Transverse colon (tissue), 4 donors: ENCODE measurements at regions not wholly inside any gene's neighbourhood (a gene's known extent, or its start where the extent isn't known, plus 50 kb on each side); places are given as distances from the start of the nearest gene placed in this dataset.

Experiments
- DNase-seq: peaks from one replicate; pipeline ENCODE4 v3.0.0-alpha.2; 2019
- H3K27ac ChIP-seq, 4 donors: fragments of 200-600 bp; sonication (generic); 2 replicates each; pipeline ENCODE4 v1.5.1; 2016 to 2018; ENCODE audit warnings: inconsistent platforms in 4 of 4
- H3K27me3 ChIP-seq: fragments of 200-600 bp; sonication (generic); 2 replicates; pipeline ENCODE4 v1.5.1; 2017; ENCODE audit warnings: inconsistent platforms
- H3K36me3 ChIP-seq, 4 donors: fragments of 200-600 bp; sonication (generic); 2 replicates each; pipeline ENCODE4 v1.5.1; 2017 to 2019; ENCODE audit warnings: inconsistent platforms in 4 of 4
- H3K4me1 ChIP-seq, 4 donors: fragments of 200-600 bp; sonication (generic); 2 replicates each; pipeline ENCODE4 v1.5.1; 2017 to 2020; ENCODE audit warnings: inconsistent platforms in 4 of 4
- H3K4me3 ChIP-seq, 4 donors: fragments of 200-600 bp; sonication (generic); 1 replicate in 1 of 4; 2 replicates in 3 of 4; pipeline versions ENCODE4 v1.5.1 to v1.6.1; 2017 to 2019; ENCODE audit warnings: inconsistent platforms in 4 of 4
- H3K9me3 ChIP-seq, 2 donors: fragments of 200-600 bp; sonication (generic); 2 replicates each; pipeline ENCODE4 v1.5.1; 2017 to 2019; ENCODE audit warnings: inconsistent platforms in 2 of 2
- CTCF ChIP-seq, 5 experiments: fragments of 200-600 bp in 3 of 5; fragments of 450-650 bp in 2 of 5; sonication (generic) in 3 of 5; IDR thresholded peaks; 1 replicate in 2 of 5; 2 replicates in 3 of 5; pipeline ENCODE4 v1.5.1; 2016 to 2017; ENCODE audit warnings: antibody characterized with exemption in 5 of 5, inconsistent platforms in 3 of 5, mild to moderate bottlenecking in 2 of 5, moderate library complexity in 1 of 5
- EP300 ChIP-seq: sonication (generic); formaldehyde crosslinking; IDR thresholded peaks from one replicate; pipeline ENCODE4 v1.6.1; 2017; ENCODE audit warnings: antibody characterized with exemption, low read depth
- POLR2A ChIP-seq: fragments of 450-650 bp; IDR thresholded peaks from one replicate; pipeline ENCODE4 v1.6.1; 2016; ENCODE audit warnings: antibody characterized with exemption, mild to moderate bottlenecking, moderate library complexity
- POLR2AphosphoS5 ChIP-seq, 3 donors: sonication (generic); formaldehyde crosslinking; IDR thresholded peaks; one replicate each; pipeline ENCODE4 v1.6.1; 2016; ENCODE audit warnings: antibody characterized with exemption in 3 of 3
- WGBS, 2 donors: methylation state at CpG; one replicate each; pipeline ENCODE4 v1.1.5; 2018; ENCODE audit warnings: low coverage in 1 of 2; 5-methylcytosine and 5-hydroxymethylcytosine counted together
- in situ Hi-C, 4 donors: fragments of 200-750 bp; cut with MboI; loops; one replicate each; pipeline versions ENCODE4 v1.15.0 to v1.15.1; 2017; ENCODE audit warnings: low sequenced_read_pairs in 3 of 4, low pct_ligation_motif_present in 1 of 4, low pct_unique_long_range_greater_than_20kb in 1 of 4
- intact Hi-C: fragments of 100-400 bp; cut with DNase I; formaldehyde crosslinking; loops from one replicate; pipeline ENCODE4 v1.15.1; 2023; ENCODE audit warnings: low total_unique reads

- intact Hi-C loops, result no loop called here
- 40 to 48% methylated on average over 1 of the region's 1 CpG for WGBS, 2 donors
- Histone ChIP-seq H3K36me3 (no peaks in the 10 kb centered on the region), H3K27ac (no peak overlapping the region), H3K4me1 (no peaks in the 10 kb centered on the region), H3K4me3 (no peak overlapping the region), H3K27me3 (no peaks in the 10 kb centered on the region), H3K9me3 (no peaks in the 10 kb centered on the region)
- in situ Hi-C loops, result loop anchor here in 3 of 4 donors (10.0 to 25.0 kb wide), 3 partner anchors 373 to 548 kb away; no protein-coding TSS in a partner anchor
- TF ChIP-seq EP300 (no peak), CTCF (IDR thresholded peaks at IDR 0.05) (no peak), POLR2AphosphoS5 (IDR thresholded peaks at IDR 0.05) (no peak), POLR2A (no peak)
- no peak for DNase-seq
Measured at GRCh38 chr6:130314271-130314670, 51.5 kb upstream of the TMEM200A start.

- no peaks in the 10 kb centered on the region for H3K36me3 ChIP-seq
- H3K27ac ChIP-seq, result no peak overlapping the region
- H3K27me3 ChIP-seq, result no peaks in the 10 kb centered on the region
- intact Hi-C loops (no loop called here), in situ Hi-C loops (loop anchor here in 3 of 4 donors (10.0 to 25.0 kb wide), 3 partner anchors 374 to 549 kb away; no protein-coding TSS in a partner anchor)
- no peaks in the 10 kb centered on the region for H3K4me1 ChIP-seq
- 63 to 100% methylated on average over 1 to 4 of the region's 4 CpGs for WGBS, 2 donors
- H3K4me3 ChIP-seq, result no peak overlapping the region
- DNase-seq, result no peak
- no peaks in the 10 kb centered on the region for H3K9me3 ChIP-seq
- TF ChIP-seq POLR2A (no peak), CTCF (IDR thresholded peaks at IDR 0.05) (no peak), EP300 (no peak), POLR2AphosphoS5 (IDR thresholded peaks at IDR 0.05) (no peak)
Measured at GRCh38 chr6:130313206-130313605, 52.6 kb upstream of the TMEM200A start.

- no peak for TF ChIP-seq POLR2A
- TF ChIP-seq POLR2AphosphoS5 (IDR thresholded peaks at IDR 0.05), result no peak
- TF ChIP-seq CTCF (IDR thresholded peaks at IDR 0.05), result no peak
- TF ChIP-seq EP300, result no peak
- H3K9me3 ChIP-seq, result no peaks in the 10 kb centered on the region
- H3K4me3 ChIP-seq, result no peak overlapping the region
- intact Hi-C loops (no loop called here), in situ Hi-C loops (loop anchor here in 2 of 4 donors (25.0 kb wide), 2 partner anchors 378 to 553 kb away; no protein-coding TSS in a partner anchor)
- no peak for DNase-seq
- H3K27ac ChIP-seq, result no peak overlapping the region
- H3K36me3 ChIP-seq, result no peaks in the 10 kb centered on the region
- no peaks in the 10 kb centered on the region for H3K4me1 ChIP-seq
- no peaks in the 10 kb centered on the region for H3K27me3 ChIP-seq
Measured at GRCh38 chr6:130309028-130309427, 56.8 kb upstream of the TMEM200A start.

- no peak overlapping the region for H3K4me3 ChIP-seq
- no peaks in the 10 kb centered on the region for H3K4me1 ChIP-seq
- H3K36me3 ChIP-seq, result no peaks in the 10 kb centered on the region
- intact Hi-C loops (no loop called here), in situ Hi-C loops (loop anchor here in 2 of 4 donors (25.0 kb wide), 2 partner anchors 379 to 554 kb away; no protein-coding TSS in a partner anchor)
- H3K27ac ChIP-seq, result no peak overlapping the region
- no peak for DNase-seq
- WGBS, 2 donors, result 6 to 13% methylated on average over 1 of the region's 1 CpG
- no peaks in the 10 kb centered on the region for H3K27me3 ChIP-seq
- TF ChIP-seq POLR2AphosphoS5 (IDR thresholded peaks at IDR 0.05) (no peak), POLR2A (no peak), EP300 (no peak), CTCF (IDR thresholded peaks at IDR 0.05) (no peak)
- H3K9me3 ChIP-seq, result no peaks in the 10 kb centered on the region
Measured at GRCh38 chr6:130307752-130308361, 58.0 kb upstream of the TMEM200A start.
